K562 (cell line): ENCODE measurements at regions not wholly inside any gene's neighbourhood (a gene's known extent, or its start where the extent isn't known, plus 50 kb on each side); places are given as distances from the start of the nearest gene placed in this dataset.

Experiments used
- ATAC-seq: fragments of 200-7000 bp; cut with Tn5 transposase; 3 replicates; pipeline ENCODE4 v1.9.1; 2020; ENCODE audit warnings: moderate library complexity
- BruUV-seq: library from RNA; stranded (reverse); fragments of 400-500 nt; replicated peaks from 2 replicates; lab custom pipeline; 2021; lab: Mats Ljungman, UMichigan
- CTCF ChIA-PET: fragments of 300-600 bp; formaldehyde crosslinking; extraction: SDS; loops from one replicate; lab custom pipeline; 2021; ENCODE audit warnings: low intra/inter-chr PET ratio; lab: Yijun Ruan, JAX
- POLR2A ChIA-PET: fragments of 300-600, 350-650 bp; sonication (Branson Sonifier 250); formaldehyde crosslinking; extraction: SDS; loops from one replicate; lab custom pipeline; 2021; ENCODE audit warnings: antibody characterized with exemption, inconsistent platforms; lab: Yijun Ruan, JAX
- DNase-seq, 4 experiments: peaks; one replicate each; pipeline versions ENCODE4 v3.0.0 to v3.0.0-alpha.2; 2011 to 2018; ENCODE audit warnings: low spot score in 3 of 4, mixed read lengths in 3 of 4; ENCODE audit errors: extremely low read depth in 1 of 4
- FAIRE-seq: peaks from 2 replicates; lab custom pipeline; 2011; peaks lifted over from hg19 to GRCh38; lab: Jason Lieb, UNC
- H2AFZ ChIP-seq: 2 replicates; pipeline ENCODE4 v1.6.0; 2011; ENCODE audit warnings: low read depth, low read length, control low read depth, inconsistent platforms
- H3K27ac ChIP-seq: fragments of 200-600 bp; 3 replicates; pipeline ENCODE4 v1.8.0; 2011; ENCODE audit warnings: low read depth, mild to moderate bottlenecking, control low read depth, inconsistent platforms, low read length, moderate library complexity, mixed read lengths; ENCODE audit errors: extremely low read depth
- H3K27me3 ChIP-seq, 2 experiments: fragments of 300-600 bp in 1 of 2; 2 replicates in 1 of 2; 3 replicates in 1 of 2; pipeline versions ENCODE4 v1.6.0 to v1.8.0; 2011; ENCODE audit warnings: inconsistent platforms in 2 of 2, low read length in 2 of 2, mild to moderate bottlenecking in 1 of 2, mixed read lengths in 1 of 2, moderate library complexity in 1 of 2; ENCODE audit not compliant: control insufficient read depth in 2 of 2, insufficient read depth in 2 of 2
- H3K36me3 ChIP-seq: fragments of 300-600 bp; 3 replicates; pipeline ENCODE4 v1.8.0; 2011; ENCODE audit warnings: mild to moderate bottlenecking, low read length, inconsistent platforms; ENCODE audit not compliant: control insufficient read depth, insufficient read depth
- H3K4me1 ChIP-seq, 2 experiments: fragments of 200-600 bp in 1 of 2; replicated peaks in 1 of 2; 2 replicates in 1 of 2; 3 replicates in 1 of 2; pipeline versions ENCODE4 v1.5.1 to v1.8.0; 2011; ENCODE audit warnings: inconsistent platforms in 2 of 2, low read length in 2 of 2, mild to moderate bottlenecking in 1 of 2, mixed read lengths in 1 of 2, moderate library complexity in 1 of 2; ENCODE audit not compliant: control insufficient read depth in 2 of 2, insufficient read depth in 2 of 2
- H3K4me2 ChIP-seq: 2 replicates; pipeline ENCODE4 v1.6.1; 2011; ENCODE audit warnings: low read length, control low read depth, inconsistent platforms, mixed read lengths; ENCODE audit not compliant: insufficient read depth
- H3K4me3 ChIP-seq: fragments of 200-600 bp; sonication (generic), shearing (Covaris generic); 2 replicates; pipeline ENCODE4 v1.5.1; 2016; ENCODE audit warnings: control low read depth, inconsistent platforms
- H3K79me2 ChIP-seq: fragments of 200-600 bp; 3 replicates; pipeline ENCODE4 v1.8.0; 2011; ENCODE audit warnings: low read length, inconsistent platforms; ENCODE audit not compliant: control insufficient read depth, insufficient read depth
- H3K9ac ChIP-seq, 2 experiments: 2 replicates each; pipeline versions ENCODE4 v1.6.0 to v1.6.1; 2011; ENCODE audit warnings: low read depth in 2 of 2, low read length in 2 of 2, control low read depth in 1 of 2, inconsistent platforms in 1 of 2, mild to moderate bottlenecking in 1 of 2, mixed read lengths in 1 of 2; ENCODE audit not compliant: insufficient read depth in 1 of 2
- H3K9me1 ChIP-seq: one replicate; pipeline ENCODE4 v1.6.0; 2011; ENCODE audit warnings: inconsistent platforms, mild to moderate bottlenecking, low read length, moderate library complexity; ENCODE audit not compliant: control insufficient read depth, insufficient read depth
- H3K9me3 ChIP-seq: replicated peaks from 2 replicates; pipeline ENCODE4 v1.5.1; 2011; ENCODE audit warnings: low read depth, low read length, inconsistent platforms; ENCODE audit not compliant: control insufficient read depth, insufficient read depth
- H4K20me1 ChIP-seq: replicated peaks from 2 replicates; pipeline ENCODE4 v1.6.1; 2011; ENCODE audit warnings: low read length, inconsistent platforms, mixed read lengths; ENCODE audit not compliant: control insufficient read depth, insufficient read depth
- BRD4 ChIP-seq: fragments of 200-600 bp; sonication (generic); IDR thresholded peaks from 2 replicates; pipeline ENCODE4 v1.6.1; 2017; ENCODE audit warnings: inconsistent platforms
- HNRNPL ChIP-seq: fragments of 200-400 bp; formaldehyde crosslinking; IDR thresholded peaks from 2 replicates; pipeline ENCODE4 v1.6.1; 2017; ENCODE audit warnings: low read depth, mild to moderate bottlenecking, low read length
- REST ChIP-seq, 2 experiments: fragments of 450-650 bp; formaldehyde crosslinking in 1 of 2; IDR thresholded peaks; 2 replicates each; pipeline versions ENCODE4 v1.4.0 to v1.6.1; 2014 to 2020; ENCODE audit warnings: mild to moderate bottlenecking in 2 of 2, borderline replicate concordance in 1 of 2, low read depth in 1 of 2
- SETDB1 ChIP-seq: IDR thresholded peaks from one replicate; pipeline ENCODE4 v1.6.1; 2012; ENCODE audit warnings: low read length, control low read depth, inconsistent platforms
- TAL1 ChIP-seq: fragments of 450-650 bp; IDR thresholded peaks from 2 replicates; pipeline ENCODE4 v1.6.1; 2016; ENCODE audit warnings: mild to moderate bottlenecking
- ZBTB5 ChIP-seq: fragments of 450-650 bp; IDR thresholded peaks from 2 replicates; pipeline ENCODE4 v1.6.1; 2017; ENCODE audit warnings: antibody characterized with exemption
- WGBS: fragments of 100-300 bp; shearing (Covaris generic); methylation state at CpG from one replicate; pipeline ENCODE4 v1.1.6; 2016; ENCODE audit warnings: low coverage, mixed read lengths; ENCODE audit not compliant: insufficient coverage; ENCODE audit errors: missing lambda C conversion rate; 5-methylcytosine and 5-hydroxymethylcytosine counted together
- in situ Hi-C: fragments of 300-500 bp; cut with MboI; formaldehyde crosslinking; loops from 4 replicates; pipeline ENCODE4 v1.15.0; 2018; ENCODE audit warnings: inconsistent platforms, mixed read lengths
- intact Hi-C: fragments of 100-400 bp; cut with micrococcal nuclease; formaldehyde crosslinking; loops from 2 replicates; pipeline ENCODE4 v1.14.2; 2022
- TF ChIP-seq, protein P1 (sequence below): sonication (generic); formaldehyde crosslinking; IDR thresholded peaks from 2 replicates; pipeline ENCODE4 v1.8.0; 2023; ENCODE audit warnings: missing genetic modification reagents, mild to moderate bottlenecking, borderline replicate concordance

DNA sequence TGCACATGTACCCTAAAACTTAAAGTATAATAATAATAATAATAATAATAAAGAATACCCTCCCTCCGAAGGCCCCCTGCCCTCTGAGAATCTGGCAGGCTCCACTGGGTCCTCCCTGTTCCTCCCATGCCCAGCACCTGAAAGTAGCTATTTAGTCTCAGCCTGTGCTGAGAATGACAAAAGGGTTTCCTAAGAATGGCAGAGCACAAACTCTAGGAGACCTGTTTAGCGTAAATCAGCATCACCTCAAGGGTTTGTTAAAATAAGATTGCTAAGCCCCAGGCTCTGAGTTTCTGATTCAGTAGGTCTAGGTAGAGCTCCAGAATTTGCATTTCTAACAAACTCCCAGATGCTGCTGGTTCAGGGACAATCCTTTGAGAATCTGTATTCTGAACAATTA is 606.8 kb upstream of the CDH11 start:
- ChIA-PET CTCF (no interaction called here), POLR2A (interaction anchor here (1.6 kb wide), 1 partner anchor 10 kb away, joined by 4 read pairs; no protein-coding TSS in a partner anchor)
- no peaks in the 10 kb centered on the region; the same call in 1 of the 2 replicates for H3K9me3 ChIP-seq
- in situ Hi-C loops (no loop called here), intact Hi-C loops (no loop called here)
- DNase-seq (no peak), ATAC-seq (no peak), FAIRE-seq (no peak)
- no peak overlapping the region for H2AFZ ChIP-seq
- H3K9ac ChIP-seq, result no peak overlapping the region
- no peaks in the 10 kb centered on the region for H3K4me1 ChIP-seq
- no peak overlapping the region for H3K4me2 ChIP-seq
- H3K4me3 ChIP-seq, result no peak overlapping the region
- BruUV-seq, result no TSS peak
- no peak overlapping the region for H3K27ac ChIP-seq
- WGBS, result 0% methylated on average over 2 of the region's 2 CpGs
- H3K79me2 ChIP-seq, result no peaks in the 10 kb centered on the region
- no peaks in the 10 kb centered on the region for H3K27me3 ChIP-seq
- no peaks in the 10 kb centered on the region for H3K36me3 ChIP-seq
- H4K20me1 ChIP-seq, result no peaks in the 10 kb centered on the region
- H3K9me1 ChIP-seq, result peaks cover 3% of the 10 kb centered on the region
- no peak for TF ChIP-seq TAL1
- TF ChIP-seq SETDB1, result no peak
- TF ChIP-seq HNRNPL, result no peak
- TF ChIP-seq ZBTB5, result no peak
- no peak for TF ChIP-seq REST (IDR thresholded peaks at IDR 0.05; ENCODE audit: borderline replicate concordance)
- no peak for TF ChIP-seq REST (CRISPR knock-in tag; IDR thresholded peaks at IDR 0.05; ENCODE audit: low read depth)
- no peak for TF ChIP-seq BRD4
- TF ChIP-seq, protein P1, sequence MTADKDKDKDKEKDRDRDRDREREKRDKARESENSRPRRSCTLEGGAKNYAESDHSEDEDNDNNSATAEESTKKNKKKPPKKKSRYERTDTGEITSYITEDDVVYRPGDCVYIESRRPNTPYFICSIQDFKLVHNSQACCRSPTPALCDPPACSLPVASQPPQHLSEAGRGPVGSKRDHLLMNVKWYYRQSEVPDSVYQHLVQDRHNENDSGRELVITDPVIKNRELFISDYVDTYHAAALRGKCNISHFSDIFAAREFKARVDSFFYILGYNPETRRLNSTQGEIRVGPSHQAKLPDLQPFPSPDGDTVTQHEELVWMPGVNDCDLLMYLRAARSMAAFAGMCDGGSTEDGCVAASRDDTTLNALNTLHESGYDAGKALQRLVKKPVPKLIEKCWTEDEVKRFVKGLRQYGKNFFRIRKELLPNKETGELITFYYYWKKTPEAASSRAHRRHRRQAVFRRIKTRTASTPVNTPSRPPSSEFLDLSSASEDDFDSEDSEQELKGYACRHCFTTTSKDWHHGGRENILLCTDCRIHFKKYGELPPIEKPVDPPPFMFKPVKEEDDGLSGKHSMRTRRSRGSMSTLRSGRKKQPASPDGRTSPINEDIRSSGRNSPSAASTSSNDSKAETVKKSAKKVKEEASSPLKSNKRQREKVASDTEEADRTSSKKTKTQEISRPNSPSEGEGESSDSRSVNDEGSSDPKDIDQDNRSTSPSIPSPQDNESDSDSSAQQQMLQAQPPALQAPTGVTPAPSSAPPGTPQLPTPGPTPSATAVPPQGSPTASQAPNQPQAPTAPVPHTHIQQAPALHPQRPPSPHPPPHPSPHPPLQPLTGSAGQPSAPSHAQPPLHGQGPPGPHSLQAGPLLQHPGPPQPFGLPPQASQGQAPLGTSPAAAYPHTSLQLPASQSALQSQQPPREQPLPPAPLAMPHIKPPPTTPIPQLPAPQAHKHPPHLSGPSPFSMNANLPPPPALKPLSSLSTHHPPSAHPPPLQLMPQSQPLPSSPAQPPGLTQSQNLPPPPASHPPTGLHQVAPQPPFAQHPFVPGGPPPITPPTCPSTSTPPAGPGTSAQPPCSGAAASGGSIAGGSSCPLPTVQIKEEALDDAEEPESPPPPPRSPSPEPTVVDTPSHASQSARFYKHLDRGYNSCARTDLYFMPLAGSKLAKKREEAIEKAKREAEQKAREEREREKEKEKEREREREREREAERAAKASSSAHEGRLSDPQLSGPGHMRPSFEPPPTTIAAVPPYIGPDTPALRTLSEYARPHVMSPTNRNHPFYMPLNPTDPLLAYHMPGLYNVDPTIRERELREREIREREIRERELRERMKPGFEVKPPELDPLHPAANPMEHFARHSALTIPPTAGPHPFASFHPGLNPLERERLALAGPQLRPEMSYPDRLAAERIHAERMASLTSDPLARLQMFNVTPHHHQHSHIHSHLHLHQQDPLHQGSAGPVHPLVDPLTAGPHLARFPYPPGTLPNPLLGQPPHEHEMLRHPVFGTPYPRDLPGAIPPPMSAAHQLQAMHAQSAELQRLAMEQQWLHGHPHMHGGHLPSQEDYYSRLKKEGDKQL (CRISPR knock-in tag), result no peak
